ENCODE measurements at regions not wholly inside any gene's neighbourhood (a gene's known extent, or its start where the extent isn't known, plus 50 kb on each side); places are given as distances from the start of the nearest gene placed in this dataset.

- H3K79me1 ChIP-seq (ENCODE audit: low read depth in 1 of 2, low read length in 2 of 2): no peaks in the 10 kb centered on the region
- H2BK20ac ChIP-seq (ENCODE audit: low read depth, low read length): no peak overlapping the region
- no peak overlapping the region for H3K4ac ChIP-seq (ENCODE audit: low read depth, low read length)
- H4K8ac ChIP-seq (ENCODE audit: low read depth in 2 of 2, low read length in 2 of 2): no peak overlapping the region
- no peak overlapping the region for H2BK15ac ChIP-seq (ENCODE audit: low read depth, low read length)
- BruUV-seq (replicated peaks): no TSS peak
- H3K4me3 ChIP-seq (ENCODE audit: insufficient read depth, low read depth, low read length): no peak overlapping the region
- H4K20me1 ChIP-seq (ENCODE audit: insufficient read depth, low read length): no peaks in the 10 kb centered on the region
- no peak for ATAC-seq (ENCODE audit: low read depth)
- TF ChIP-seq FOS (IDR thresholded peaks at IDR 0.05; ENCODE audit: low read depth, low read length): no peak
- no peak for TF ChIP-seq RFX5 (IDR thresholded peaks at IDR 0.05; ENCODE audit: low read depth, low read length)
- TF ChIP-seq RCOR1 (IDR thresholded peaks at IDR 0.05; ENCODE audit: insufficient replicate concordance, low read length): no peak
- no peak for TF ChIP-seq CTCF (conservative IDR thresholded peaks at IDR 0.05; ENCODE audit: low read depth, low read length)
- TF ChIP-seq NFE2L2 (IDR thresholded peaks at IDR 0.05; ENCODE audit: low read depth, low read length): no peak
- no peak for TF ChIP-seq CHD1 (IDR thresholded peaks at IDR 0.05; ENCODE audit: low read depth, low read length)
- TF ChIP-seq MAFK (IDR thresholded peaks at IDR 0.05; ENCODE audit: low read depth, low read length): no peak
- dilution Hi-C loops (cut with HindIII; ENCODE audit: low sequenced_read_pairs, unreplicated experiment) (no loop called here), in situ Hi-C loops (cut with MboI; ENCODE audit: low sequenced_read_pairs) (no loop called here), intact Hi-C loops (cut with micrococcal nuclease) (no loop called here)
- no peaks in the 10 kb centered on the region for H3K36me3 ChIP-seq (ENCODE audit: control insufficient read depth, insufficient read depth, low read length)
- H3K9ac ChIP-seq (ENCODE audit: low read depth, low read length): no peak overlapping the region
- no peak overlapping the region for H3K14ac ChIP-seq (replicated peaks; ENCODE audit: low read depth, low read length)
- no peaks in the 10 kb centered on the region for H3K9me1 ChIP-seq (ENCODE audit: insufficient read depth, low read length)
- H3K27me3 ChIP-seq (ENCODE audit: control insufficient read depth, insufficient read depth, low read length): peaks cover 24% of the 10 kb centered on the region
- H2AK5ac ChIP-seq (ENCODE audit: low read depth, low read length): no peak overlapping the region
- H3K18ac ChIP-seq (ENCODE audit: low read depth, low read length): no peak overlapping the region
- 57% methylated on average over 3 of the region's 19 CpGs; no CpG with 5 or more reads in 1 of the 2 experiments for WGBS, 2 experiments (ENCODE audit: extremely low coverage in 2 of 2, insufficient read length in 1 of 2)
- DNase-seq: no peak
- no peak overlapping the region for H2AK9ac ChIP-seq (replicated peaks; ENCODE audit: low read depth, low read length, poor library complexity)
- H3K4me1 ChIP-seq (ENCODE audit: control insufficient read depth, insufficient read depth, low read length): no peaks in the 10 kb centered on the region
- H2BK120ac ChIP-seq (ENCODE audit: low read depth, low read length): no peak overlapping the region
- no peak overlapping the region for H3K4me2 ChIP-seq (ENCODE audit: low read depth, low read length)
- no peak overlapping the region for H4K5ac ChIP-seq (ENCODE audit: low read depth, low read length)
- H3K56ac ChIP-seq (ENCODE audit: extremely low read depth, insufficient read depth, low read length): no peak overlapping the region
- ChIA-PET CTCF (no interaction called here), POLR2A (ENCODE audit: unreplicated experiment) (no interaction called here)
- no peak overlapping the region for H3K23ac ChIP-seq (ENCODE audit: low read depth, low read length)
- no peak overlapping the region for H2AFZ ChIP-seq (replicated peaks; ENCODE audit: low read length, poor library complexity)
- H3K9me3 ChIP-seq (ENCODE audit: control insufficient read depth, insufficient read depth, low read length): peaks cover 4% of the 10 kb centered on the region
- no peak overlapping the region for H3K27ac ChIP-seq (ENCODE audit: insufficient read depth, low read length)
- H2BK5ac ChIP-seq (ENCODE audit: low read depth, low read length, poor library complexity, severe bottlenecking): no peak overlapping the region
- no peak overlapping the region for H4K91ac ChIP-seq (ENCODE audit: insufficient read depth, low read depth, low read length)
Observed at GRCh38 chrX:39677978-39678791, 419.6 kb downstream of the BCOR start.

Measured in IMR-90 (cell line).